ENCODE measurements at regions not wholly inside any gene's neighbourhood (a gene's known extent, or its start where the extent isn't known, plus 50 kb on each side); places are given as distances from the start of the nearest gene placed in this dataset.
"Not testable (repeated sequence)": the region's sequence is repeated elsewhere in the genome, so short reads cannot be mapped to it uniquely, and the experiment has no call there.

DNA sequence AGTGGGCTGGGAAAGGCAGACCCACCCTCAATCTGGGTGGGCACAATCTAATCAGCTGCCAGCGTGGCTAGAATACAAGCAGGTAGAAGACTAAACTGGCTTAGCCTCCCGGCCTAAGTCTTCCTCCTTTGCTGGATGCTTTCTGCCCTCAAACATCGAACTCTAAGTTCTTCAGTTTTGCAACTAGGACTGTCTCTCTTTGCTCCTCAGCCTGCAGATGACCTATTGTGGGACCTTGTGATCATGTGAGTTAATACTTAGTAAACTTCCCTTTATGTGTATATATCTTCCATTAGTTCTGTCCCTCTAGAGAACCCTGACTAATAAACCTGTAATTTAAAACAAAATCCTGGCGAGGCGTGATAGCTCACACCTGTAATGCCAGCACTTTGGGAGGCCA lies 51.8 kb upstream of the SLC39A8 start:
- not testable (repeated sequence) for DNase-seq

DNA sequence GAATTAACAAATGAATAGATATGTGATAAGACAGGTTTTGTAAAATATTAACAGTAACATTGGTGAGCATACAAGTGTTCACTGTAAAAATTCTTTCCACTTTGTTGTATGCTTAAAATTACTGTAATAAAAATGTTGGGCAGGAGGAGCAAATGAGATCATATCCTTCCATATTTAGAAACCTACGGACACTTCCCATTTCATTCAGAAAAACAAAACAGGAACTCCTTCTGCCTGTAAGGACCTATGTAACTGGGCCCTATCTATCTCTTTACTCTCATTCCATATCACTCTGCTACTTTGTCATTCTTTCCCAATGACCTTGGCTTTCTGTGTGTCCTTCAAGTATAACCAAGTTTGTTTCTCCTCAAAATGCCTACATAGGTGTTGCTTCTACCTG lies 53.7 kb upstream of the SLC39A8 start:
- no peak for DNase-seq

DNA sequence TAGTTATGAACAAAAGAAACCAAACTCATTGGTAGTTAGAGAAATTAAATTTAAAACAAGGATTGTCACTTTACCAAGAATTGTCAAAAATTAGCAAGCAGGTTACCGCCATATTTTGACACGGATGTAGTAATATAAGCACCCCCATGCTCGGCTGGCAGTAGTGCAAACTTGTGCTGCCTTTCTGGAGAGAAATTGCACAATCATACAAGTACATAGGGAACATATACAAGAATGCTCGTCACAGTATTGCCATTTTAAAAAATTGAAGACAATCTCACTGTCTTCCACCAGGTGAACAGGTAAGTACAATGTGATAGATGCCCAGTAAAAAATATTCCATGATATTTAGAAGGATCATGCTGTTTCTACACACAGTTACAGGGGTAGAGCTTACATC lies 55.6 kb upstream of the SLC39A8 start:
- DNase-seq = no peak

DNA sequence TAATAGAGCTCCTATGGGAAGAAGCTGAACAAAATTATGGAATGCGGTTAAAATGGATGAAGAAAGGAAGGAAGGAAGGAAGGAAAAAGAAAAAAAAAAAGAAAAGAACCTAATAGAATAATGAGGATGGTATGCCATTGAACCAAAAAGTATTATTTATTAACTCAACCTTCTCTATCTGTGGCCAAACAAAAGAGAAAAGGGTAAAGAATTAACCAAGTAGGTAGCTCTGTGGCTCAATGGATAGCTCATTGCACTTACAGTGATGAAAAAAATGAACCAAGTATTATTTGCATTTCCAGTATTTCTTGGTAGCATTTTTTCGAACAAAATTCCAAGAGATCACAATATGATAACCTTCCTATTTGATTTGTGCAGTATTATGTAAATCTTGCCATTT lies 56.9 kb upstream of the SLC39A8 start:
- no peak for DNase-seq

DNA sequence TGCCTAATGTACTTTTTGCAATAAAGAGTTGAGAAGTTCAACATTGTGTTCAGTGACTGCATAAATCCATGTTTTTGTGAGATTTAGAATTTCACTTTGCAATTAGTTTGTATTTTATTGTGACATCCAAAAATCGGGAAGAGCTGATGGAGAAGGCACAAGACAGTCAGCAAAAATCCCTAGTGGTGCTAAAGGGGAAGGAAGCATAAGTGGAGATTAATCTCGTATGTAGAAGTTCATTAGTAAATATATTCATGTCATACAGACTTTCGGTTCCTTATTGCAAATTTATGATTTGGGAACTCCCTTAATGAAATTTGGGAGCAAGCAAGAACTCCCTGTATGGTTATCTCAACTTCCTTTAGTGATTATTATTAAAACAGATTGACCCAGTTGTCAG lies 57.8 kb upstream of the SLC39A8 start:
- DNase-seq = no peak

DNA sequence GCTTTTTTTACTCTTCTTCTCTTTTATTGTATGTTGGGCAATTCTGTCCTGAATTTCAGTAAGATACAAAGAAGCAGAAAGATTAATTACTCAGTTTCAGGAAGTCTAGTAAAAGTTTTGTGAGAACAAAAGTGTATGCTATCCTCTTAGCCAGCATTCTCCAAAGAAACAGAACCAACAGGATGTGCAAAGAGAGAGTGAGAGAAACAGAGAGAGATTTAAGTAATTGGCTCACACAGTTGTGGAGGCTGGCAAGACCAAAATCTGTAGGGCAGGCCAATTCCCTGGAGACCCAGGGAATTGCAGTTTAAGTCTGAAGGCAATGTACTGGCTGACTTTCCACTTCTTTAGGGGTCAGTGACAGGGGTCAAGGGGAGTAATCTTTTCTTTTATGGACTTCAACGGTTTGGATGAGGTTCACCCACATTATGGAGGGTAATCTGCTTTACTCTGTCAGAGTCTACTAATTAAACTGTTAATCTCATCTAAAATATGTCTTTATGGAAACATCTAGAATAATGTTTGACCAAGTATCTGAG lies 59.2 kb upstream of the SLC39A8 start:
- DNase-seq = no peak

DNA sequence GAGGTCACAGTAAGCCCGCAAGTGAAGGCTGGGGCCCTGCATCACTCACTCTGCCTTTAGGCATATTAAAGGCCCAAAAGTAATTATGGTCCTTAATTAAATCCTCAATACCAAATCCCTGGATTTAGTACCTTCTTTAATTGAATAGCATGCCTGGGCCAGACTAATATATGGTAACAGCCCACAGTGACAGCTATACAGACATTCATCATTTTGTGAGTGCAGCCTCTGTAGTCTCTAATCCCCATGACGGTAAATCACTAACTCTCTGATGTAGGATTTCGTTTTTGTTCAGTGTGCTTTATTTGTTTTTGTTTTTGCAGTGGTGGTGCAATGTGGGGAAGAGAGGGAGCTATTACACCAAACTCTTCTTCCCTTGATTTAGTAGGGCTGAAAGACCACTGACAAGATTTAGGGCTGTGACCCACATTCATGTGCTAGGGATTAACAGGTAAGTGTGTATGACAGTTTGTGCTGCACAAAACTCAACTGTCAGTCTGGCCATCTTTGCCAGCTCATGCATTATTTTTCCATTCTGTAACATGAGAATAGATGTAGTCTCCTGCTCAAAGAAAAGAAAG lies 60.6 kb upstream of the SLC39A8 start:
- DNase-seq = no peak

DNA sequence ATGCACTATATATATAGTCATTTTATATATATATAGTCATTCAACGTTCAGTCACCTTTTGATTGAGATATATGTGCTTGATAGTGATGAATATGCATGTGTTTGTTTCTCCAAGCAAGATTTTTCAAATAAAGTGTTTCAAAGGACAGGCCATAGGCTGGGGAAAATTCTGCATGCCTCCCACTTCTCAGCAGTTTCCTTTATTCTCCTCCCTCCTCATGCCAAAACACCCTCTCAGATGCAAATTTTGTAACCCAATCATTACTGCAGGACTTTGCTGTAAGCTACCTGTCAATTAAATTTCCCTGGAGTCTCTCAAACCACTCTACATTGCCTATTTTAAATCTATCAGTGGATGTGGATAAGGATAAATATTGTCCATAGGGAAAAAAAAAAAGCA lies 65.6 kb upstream of the SLC39A8 start:
- not testable (repeated sequence) for DNase-seq

DNA sequence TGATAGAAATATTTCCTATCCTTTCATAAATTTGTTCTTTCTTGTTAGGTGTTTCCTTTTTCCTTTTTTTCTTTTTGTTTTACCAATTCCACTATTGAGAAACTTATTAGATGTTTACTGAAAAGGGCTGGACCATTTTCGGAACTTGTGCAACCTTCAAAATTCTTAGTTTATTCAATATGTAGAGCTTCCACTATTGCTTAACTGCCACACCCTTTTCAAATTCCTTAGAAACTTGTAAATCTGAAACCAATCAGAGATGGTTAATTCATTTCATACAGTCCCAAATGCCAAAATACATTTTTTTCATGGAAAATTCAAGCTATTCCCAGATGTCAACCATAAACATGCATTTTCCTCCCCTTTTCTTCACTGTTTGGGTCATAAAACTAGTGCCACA lies 66.1 kb upstream of the SLC39A8 start:
- DNase-seq = no peak

DNA sequence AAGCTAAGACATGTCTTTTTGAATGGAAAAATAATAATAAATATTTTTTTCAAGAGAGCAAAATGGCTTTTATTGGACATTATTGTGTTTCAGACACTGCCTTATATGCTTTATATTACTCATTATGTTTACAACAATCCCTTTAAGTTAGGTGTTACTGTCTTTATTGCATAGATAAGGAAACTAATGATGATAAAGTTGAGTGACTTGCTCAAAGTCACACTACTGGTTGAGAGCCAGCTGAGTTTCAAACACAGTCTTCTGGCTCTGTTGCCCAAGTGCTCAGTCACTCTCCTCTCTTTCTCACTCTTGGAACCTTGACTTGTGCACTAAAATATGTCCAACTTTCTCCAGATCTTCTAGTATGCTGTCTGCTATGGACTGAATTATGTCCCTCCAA lies 71.5 kb upstream of the SLC39A8 start:
- no peak for DNase-seq

DNA sequence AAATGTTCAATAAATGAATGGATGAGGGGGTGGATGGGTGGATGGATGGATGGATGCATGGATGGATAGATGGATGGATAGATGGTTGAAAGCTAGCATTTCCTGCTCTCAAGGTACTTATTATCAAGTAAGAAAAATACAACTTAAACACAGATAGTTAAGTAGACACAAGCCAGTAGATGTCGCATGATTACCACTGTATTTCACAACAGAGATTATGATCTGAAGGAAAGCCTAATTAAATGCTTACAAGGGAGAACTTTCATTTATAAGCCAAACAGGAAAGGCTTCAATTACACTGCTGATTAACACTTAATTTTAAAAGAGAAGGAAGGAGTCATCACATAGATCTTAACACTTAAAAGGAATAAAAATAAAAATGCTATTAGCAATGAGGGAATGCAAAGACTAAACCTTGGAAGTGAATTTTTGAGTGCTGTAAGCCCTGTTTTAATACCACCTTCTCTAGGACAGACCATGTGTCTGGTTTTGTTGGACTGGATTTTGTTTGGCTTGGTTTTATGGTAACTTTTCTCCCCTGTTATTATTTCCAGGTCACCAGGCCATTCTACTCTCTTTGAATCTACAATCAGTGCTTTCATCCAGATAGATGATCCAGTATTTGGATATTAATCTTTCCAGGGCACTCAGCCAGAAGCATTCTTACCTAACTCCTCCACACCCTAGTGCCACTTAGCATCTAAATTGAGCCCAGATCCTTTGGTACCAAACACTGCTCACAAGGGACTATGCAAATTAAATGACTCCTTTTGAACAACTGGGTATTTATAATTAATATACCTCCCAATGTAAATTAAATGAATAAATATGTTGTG lies 75.5 kb upstream of the SLC39A8 start:
- DNase-seq = no peak

DNA sequence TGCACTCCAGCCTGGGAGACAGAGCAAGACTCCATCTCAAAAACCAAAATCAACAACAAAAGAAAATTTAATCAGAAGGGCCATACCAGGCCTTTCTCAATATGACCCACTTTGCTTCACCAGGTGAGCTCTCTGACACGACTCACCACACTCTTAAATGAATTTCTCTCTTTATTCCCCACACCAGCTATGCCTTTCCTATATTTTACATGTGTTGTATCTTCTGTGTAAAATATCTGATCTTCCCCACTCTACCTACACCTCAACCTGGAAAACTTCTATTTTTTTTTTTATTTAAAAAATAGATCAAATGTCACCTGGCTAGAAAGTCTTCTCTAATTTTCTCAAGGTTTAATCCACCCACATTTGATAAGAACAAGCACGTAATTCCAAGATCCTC lies 77.6 kb upstream of the SLC39A8 start:
- no peak for DNase-seq

DNA sequence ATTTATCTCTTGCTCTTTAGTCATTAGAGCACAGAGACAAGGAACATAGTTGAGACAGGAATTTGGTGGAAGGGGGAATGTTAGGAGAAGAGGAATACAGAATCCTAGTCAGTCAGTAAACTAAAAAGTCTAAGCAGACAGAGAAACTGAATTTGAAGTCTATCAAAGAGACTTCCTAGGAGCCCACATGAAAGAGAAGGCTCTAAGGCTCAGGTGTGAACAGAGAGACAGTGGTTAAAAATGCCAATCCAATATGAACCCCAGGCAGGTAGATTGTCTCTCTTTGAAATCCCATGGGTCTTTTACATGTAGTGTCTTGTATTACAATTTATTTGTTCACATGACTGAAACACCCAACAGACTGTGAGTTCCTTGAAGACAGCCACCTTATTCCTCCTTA lies 77.8 kb upstream of the NFKB1 start:
- no peak for DNase-seq

DNA sequence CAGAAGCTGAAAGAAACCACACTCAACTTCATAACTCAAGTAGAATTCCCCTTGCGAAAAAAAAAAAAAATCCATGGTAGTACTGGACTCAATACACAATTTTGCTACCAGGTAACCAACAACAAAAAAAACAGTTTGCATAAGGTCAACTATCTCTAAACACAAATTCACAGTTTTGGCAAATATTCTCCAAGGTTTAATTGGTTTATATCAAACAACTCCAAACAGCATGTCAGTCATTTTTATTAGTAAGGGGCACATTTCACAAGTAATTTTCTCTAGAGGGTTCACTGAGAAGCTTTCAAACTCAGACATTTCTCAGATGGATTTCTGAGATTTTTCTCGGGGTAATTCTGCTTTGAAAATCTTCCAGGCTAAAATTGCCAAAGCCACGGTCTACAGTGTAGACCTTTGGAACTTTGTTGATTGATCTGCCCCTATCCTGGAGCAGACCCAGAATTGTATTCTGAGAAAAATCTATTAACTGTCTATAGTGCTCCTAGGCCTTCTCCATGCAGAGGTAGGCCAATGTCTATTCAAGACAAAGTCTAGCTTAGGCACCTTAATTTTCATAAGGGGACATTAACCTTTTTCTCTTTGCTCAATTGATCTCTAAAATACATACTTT lies 73.7 kb upstream of the NFKB1 start:
- DNase-seq = no peak

DNA sequence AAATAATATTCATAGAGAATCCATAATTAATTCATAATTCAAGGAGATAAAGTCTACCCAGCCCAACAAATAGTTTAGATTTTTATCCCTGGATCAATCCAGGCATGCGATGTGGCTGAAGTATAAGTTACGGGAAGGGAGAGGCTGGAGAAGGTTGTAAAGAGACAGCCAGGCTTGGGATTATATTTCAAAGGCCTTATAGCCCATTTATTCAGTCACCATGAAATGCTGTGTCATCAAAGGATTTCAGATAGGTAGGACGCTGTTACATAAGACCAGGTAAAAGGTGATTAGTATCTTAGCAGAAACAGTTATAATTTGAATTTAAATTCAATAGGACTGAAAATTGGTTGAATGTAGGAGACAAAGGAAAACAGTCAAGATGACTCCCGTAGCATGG lies 73.0 kb upstream of the NFKB1 start:
- no peak for DNase-seq

DNA sequence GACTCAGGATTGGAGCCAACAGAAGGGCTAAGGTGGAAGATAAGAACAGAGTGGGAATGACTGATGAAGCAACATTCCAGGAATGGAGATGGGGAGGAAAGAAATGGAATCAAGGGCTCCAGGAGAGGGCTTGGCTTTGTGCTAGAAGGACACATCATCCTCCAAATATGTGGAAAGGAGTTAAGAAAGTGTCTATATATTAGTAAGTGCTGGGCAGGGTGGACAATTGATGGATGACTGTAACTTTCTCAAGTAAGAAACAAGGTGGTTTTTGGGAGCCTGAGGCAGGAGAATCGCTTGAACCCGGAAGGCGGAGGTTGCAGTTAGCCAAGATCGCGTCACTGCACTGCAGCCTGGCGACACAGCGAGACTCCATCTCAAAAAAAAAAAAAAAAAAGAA lies 71.6 kb upstream of the NFKB1 start:
- DNase-seq = no peak

DNA sequence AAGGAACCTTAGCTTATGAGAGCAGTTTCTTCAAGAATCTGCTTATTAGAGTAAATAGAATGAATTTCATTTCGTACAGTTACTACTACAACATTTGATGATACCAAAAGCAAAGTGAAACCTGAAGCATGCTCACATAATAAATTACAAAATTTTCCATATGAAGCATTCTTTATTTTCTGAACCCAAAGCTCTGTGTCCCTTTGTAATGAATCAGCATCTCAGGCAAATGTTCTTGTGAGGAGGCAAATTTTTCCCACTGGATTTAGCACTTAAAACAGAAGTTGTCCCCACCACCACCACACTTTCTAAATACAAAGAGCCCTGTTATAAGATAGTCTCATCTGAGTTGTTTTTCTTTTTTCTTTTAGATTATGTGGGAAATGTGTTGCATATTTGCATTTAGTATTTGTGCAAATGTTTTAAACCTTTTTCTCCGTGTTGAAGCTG lies 70.7 kb upstream of the NFKB1 start:
- DNase-seq = no peak

DNA sequence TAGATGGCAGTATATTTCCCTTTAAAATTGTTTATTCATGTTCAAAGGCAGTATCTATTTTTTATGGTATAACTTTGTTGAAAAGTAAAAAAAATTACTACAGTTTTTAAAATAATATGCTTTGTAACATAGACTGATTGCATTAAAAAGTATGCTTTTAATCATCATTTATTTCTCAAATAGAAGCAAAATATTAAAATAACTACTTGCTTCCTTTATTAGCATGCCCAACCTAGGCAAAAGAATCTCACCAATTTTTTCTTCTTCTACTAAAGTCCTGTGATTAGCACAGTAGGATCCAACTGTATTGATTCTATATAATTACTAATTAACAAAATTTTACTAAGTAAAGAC lies 69.6 kb upstream of the NFKB1 start:
- no peak for DNase-seq

DNA sequence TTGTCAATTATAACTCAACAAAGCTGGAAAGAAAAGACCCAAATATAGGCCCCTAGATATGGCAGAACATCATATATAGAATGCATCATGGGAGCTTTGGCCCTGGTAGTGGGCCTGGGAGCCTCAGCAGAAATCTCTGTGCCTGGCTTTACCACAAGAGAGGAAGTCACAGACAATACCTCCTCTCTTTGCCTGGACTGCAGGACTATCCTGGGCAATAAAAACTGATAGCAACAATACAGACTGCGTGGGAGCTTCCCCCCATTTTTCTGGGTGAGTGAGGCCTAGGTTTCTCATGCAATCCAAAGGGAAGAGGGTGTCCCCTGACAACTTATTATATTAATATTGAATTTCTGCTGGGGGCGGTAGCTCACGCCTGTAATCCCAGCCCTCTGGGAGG lies 64.0 kb upstream of the NFKB1 start:
- no peak for DNase-seq

DNA sequence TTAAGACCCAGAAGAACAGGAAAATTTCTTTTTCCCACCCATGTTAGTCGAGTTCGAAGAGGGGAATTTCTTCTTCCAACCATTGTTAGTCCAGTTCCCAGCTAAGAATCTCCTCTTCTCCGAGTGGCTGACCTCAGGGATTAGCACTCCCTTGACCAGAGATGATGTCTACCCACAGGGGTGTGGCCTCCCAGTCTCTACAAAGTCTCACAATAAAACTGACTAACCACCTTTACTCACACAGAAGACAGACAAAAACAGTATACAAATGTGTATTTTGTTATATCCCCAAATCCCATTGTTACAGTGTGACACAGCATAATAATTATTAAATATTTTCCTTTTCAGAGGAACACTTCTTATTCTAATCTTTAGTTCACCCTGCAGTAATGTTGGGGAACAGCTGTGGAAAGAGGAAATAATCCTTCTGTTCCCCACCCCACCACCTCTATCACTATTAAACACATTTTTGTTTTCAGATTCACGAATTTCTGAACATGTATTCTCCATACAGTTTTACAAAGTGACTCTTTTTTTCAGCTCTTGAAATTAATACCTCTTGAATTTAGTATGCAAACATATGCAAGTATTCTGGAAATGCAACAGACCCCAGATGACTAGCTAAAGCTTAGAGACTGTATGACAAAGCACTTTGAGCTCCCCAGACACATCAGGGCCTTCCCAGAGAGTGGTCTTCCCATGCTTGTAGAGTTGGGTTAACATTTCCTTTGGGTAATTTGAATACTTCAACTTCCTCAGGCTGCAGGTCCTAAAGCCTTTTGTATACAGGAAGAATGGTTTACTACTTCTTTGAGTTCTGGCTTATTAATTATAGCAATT lies 62.5 kb upstream of the NFKB1 start:
- DNase-seq = no peak

DNA sequence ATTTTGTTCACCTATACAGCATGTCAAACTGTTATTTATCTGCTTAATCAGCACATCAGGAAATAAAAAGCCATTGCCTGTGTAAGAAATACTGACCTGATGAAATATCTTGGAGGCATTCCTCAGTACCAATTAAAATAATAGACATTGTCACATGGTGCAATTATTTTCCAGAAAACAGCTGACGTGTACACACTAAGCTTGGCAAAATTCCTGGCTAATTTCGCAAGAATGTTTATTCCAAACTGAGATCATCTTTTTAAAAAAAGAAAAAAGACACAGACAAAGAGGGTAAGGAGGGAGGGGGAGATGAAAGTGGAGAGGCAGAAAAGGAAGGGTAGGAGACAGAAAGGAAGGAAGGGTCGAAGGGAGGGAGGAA lies 61.9 kb upstream of the NFKB1 start:
- DNase-seq = no peak

DNA sequence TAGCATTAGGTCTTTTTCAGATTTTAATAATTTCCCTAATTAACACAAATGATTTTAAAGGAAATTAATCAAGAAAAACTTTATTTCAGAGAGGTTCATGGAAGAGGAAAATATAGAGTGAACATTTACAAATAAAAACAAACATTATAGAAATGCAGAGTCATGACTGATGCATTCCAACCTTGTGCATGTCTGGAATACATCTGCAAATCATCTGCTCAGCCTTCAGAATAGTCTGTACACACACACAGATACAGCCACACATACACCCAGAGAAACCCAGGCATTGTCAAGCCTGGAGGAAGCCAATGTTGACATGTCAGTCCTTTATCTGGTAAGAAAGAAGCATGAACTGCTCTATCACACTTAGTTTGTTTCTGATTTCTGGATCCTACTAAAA lies 61.3 kb upstream of the NFKB1 start:
- DNase-seq = no peak

DNA sequence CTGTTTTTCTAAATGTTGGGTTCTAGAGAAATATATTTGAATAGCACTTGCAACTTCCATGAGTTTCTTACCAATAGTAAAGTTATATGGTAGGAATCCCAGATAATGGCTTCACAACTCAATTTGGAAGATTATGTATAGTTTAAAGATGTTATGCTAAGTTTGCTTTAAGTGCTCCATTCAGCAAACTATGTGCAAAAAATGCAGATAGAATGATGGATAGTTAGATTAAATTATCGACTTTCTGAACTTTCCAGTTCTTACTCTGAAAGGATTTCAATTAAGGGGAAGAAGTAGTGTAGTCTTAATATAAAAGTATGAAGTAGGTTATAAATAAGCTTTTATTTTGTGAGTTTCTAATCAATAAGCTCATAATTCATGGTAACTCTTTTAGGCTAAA lies 60.7 kb upstream of the NFKB1 start:
- no peak for DNase-seq
